Vagina (tissue), 2 donors: ENCODE measurements at regions not wholly inside any gene's neighbourhood (a gene's known extent, or its start where the extent isn't known, plus 50 kb on each side); places are given as distances from the start of the nearest gene placed in this dataset.

Experiments
- DNase-seq, 2 donors: peaks; one replicate each; pipeline ENCODE4 v3.0.0-alpha.2; 2017; ENCODE audit errors: extremely low spot score in 2 of 2
- H3K27ac ChIP-seq: fragments of 200-600 bp; sonication (generic); one replicate; pipeline ENCODE4 v1.5.1; 2019
- H3K27me3 ChIP-seq: fragments of 200-600 bp; sonication (generic); one replicate; pipeline ENCODE4 v1.5.1; 2019
- H3K36me3 ChIP-seq, 2 donors: fragments of 200-600 bp; sonication (generic); one replicate each; pipeline ENCODE4 v1.5.1; 2017 to 2019
- H3K4me1 ChIP-seq: fragments of 200-600 bp; sonication (generic); one replicate; pipeline ENCODE4 v1.5.1; 2019
- H3K4me3 ChIP-seq, 2 donors: fragments of 200-600 bp; sonication (generic); 1 replicate in 1 of 2; 2 replicates in 1 of 2; pipeline ENCODE4 v1.5.1; 2016 to 2019
- H3K9me3 ChIP-seq: fragments of 200-600 bp; sonication (generic); one replicate; pipeline ENCODE4 v1.5.1; 2019
- CTCF ChIP-seq, 3 experiments: fragments of 450-650 bp in 2 of 3; fragments of 200-600 bp in 1 of 3; sonication (generic) in 1 of 3; IDR thresholded peaks; one replicate each; pipeline ENCODE4 v1.5.1; 2017 to 2019; ENCODE audit warnings: antibody characterized with exemption in 3 of 3, mild to moderate bottlenecking in 2 of 3, moderate library complexity in 2 of 3
- POLR2A ChIP-seq, 2 donors: fragments of 450-650 bp; IDR thresholded peaks; one replicate each; pipeline ENCODE4 v1.6.1; 2017; ENCODE audit warnings: antibody characterized with exemption in 2 of 2, mild to moderate bottlenecking in 2 of 2, moderate library complexity in 2 of 2
- POLR2AphosphoS5 ChIP-seq, 2 donors: sonication (generic); formaldehyde crosslinking; IDR thresholded peaks; one replicate each; pipeline ENCODE4 v1.9.0; 2017; ENCODE audit warnings: antibody characterized with exemption in 2 of 2, mild to moderate bottlenecking in 2 of 2, low read depth in 1 of 2; ENCODE audit not compliant: insufficient read depth in 1 of 2
- intact Hi-C: fragments of 100-400 bp; cut with DNase I; formaldehyde crosslinking; loops from one replicate; pipeline ENCODE4 v1.15.1; 2023

- Histone ChIP-seq H3K27ac (no peak overlapping the region), H3K36me3 (no peaks in the 10 kb centered on the region), H3K27me3 (no peaks in the 10 kb centered on the region), H3K9me3 (no peaks in the 10 kb centered on the region), H3K4me1 (no peaks in the 10 kb centered on the region), H3K4me3 (no peak overlapping the region)
- intact Hi-C loops: no loop called here
- TF ChIP-seq CTCF (IDR thresholded peaks at IDR 0.05): no peak
- TF ChIP-seq POLR2AphosphoS5 (IDR thresholded peaks at IDR 0.05; ENCODE audit: insufficient read depth in 1 of 2, low read depth in 1 of 2): no peak
- TF ChIP-seq POLR2A (IDR thresholded peaks at IDR 0.05): no peak
- no peak for DNase-seq
Observed at GRCh38 chr11:70865356-70865755, 387.0 kb downstream of the SHANK2 start.

- Histone ChIP-seq H3K36me3 (no peaks in the 10 kb centered on the region), H3K9me3 (no peaks in the 10 kb centered on the region), H3K4me1 (no peaks in the 10 kb centered on the region), H3K27ac (no peak overlapping the region), H3K27me3 (no peaks in the 10 kb centered on the region), H3K4me3 (no peak overlapping the region)
- intact Hi-C loops: no loop called here
- TF ChIP-seq POLR2A (IDR thresholded peaks at IDR 0.05): no peak
- no peak for TF ChIP-seq POLR2AphosphoS5 (IDR thresholded peaks at IDR 0.05; ENCODE audit: insufficient read depth in 1 of 2, low read depth in 1 of 2)
- TF ChIP-seq CTCF (IDR thresholded peaks at IDR 0.05): no peak
- DNase-seq: no peak
Observed at GRCh38 chr11:70866834-70867233, 385.5 kb downstream of the SHANK2 start.

- Histone ChIP-seq H3K36me3 (no peaks in the 10 kb centered on the region), H3K27me3 (no peaks in the 10 kb centered on the region), H3K4me1 (no peaks in the 10 kb centered on the region), H3K9me3 (no peaks in the 10 kb centered on the region), H3K4me3 (no peak overlapping the region), H3K27ac (no peak overlapping the region)
- intact Hi-C loops: no loop called here
- no peak for TF ChIP-seq POLR2A (IDR thresholded peaks at IDR 0.05)
- no peak for TF ChIP-seq POLR2AphosphoS5 (IDR thresholded peaks at IDR 0.05; ENCODE audit: insufficient read depth in 1 of 2, low read depth in 1 of 2)
- no peak for TF ChIP-seq CTCF (IDR thresholded peaks at IDR 0.05)
- no peak for DNase-seq
Observed at GRCh38 chr11:70867281-70868047, 384.9 kb downstream of the SHANK2 start.

GRCh38 chr11:70868341-70868885 lies 384.0 kb downstream of the SHANK2 start:
- Histone ChIP-seq H3K4me1 (no peaks in the 10 kb centered on the region), H3K27me3 (no peaks in the 10 kb centered on the region), H3K27ac (no peak overlapping the region), H3K9me3 (no peaks in the 10 kb centered on the region), H3K4me3 (no peak overlapping the region), H3K36me3 (no peaks in the 10 kb centered on the region)
- DNase-seq: no peak
- no peak for TF ChIP-seq POLR2A (IDR thresholded peaks at IDR 0.05)
- TF ChIP-seq CTCF (IDR thresholded peaks at IDR 0.05): no peak
- TF ChIP-seq POLR2AphosphoS5 (IDR thresholded peaks at IDR 0.05; ENCODE audit: insufficient read depth in 1 of 2, low read depth in 1 of 2): no peak
- intact Hi-C loops: no loop called here

- H3K36me3 ChIP-seq: no peaks in the 10 kb centered on the region
- H3K4me1 ChIP-seq: no peaks in the 10 kb centered on the region
- H3K27me3 ChIP-seq: no peaks in the 10 kb centered on the region
- no peaks in the 10 kb centered on the region for H3K9me3 ChIP-seq
- intact Hi-C loops: no loop called here
- no peak for DNase-seq
- H3K27ac ChIP-seq: no peak overlapping the region
- no peak for TF ChIP-seq POLR2AphosphoS5 (IDR thresholded peaks at IDR 0.05; ENCODE audit: insufficient read depth in 1 of 2, low read depth in 1 of 2)
- TF ChIP-seq CTCF (IDR thresholded peaks at IDR 0.05): no peak
- TF ChIP-seq POLR2A (IDR thresholded peaks at IDR 0.05): no peak
- no peak overlapping the region for H3K4me3 ChIP-seq
Observed at GRCh38 chr11:70869054-70869453, 383.3 kb downstream of the SHANK2 start.
